GM18498 (cell line): ENCODE measurements at regions not wholly inside any gene's neighbourhood (a gene's known extent, or its start where the extent isn't known, plus 50 kb on each side); places are given as distances from the start of the nearest gene placed in this dataset.

ENCODE experiments used
- ATAC-seq: cut with Tn5 transposase; IDR thresholded peaks from one replicate; pipeline ENCODE4 v1.9.1; 2021; ENCODE audit warnings: mild to moderate bottlenecking, moderate library complexity; ENCODE audit not compliant: unreplicated experiment

- ATAC-seq: no peak
These were observed 69.0 kb upstream of the GRAMD2B start for GRCh38 chr5:126354012-126354857.

- ATAC-seq: no peak
These were observed 68.1 kb upstream of the GRAMD2B start for GRCh38 chr5:126354858-126355731.

- peak; percentile 22 for ATAC-seq
These were observed 67.3 kb upstream of the GRAMD2B start for GRCh38 chr5:126355940-126356339.

GRCh38 chr5:126357585-126358342 lies 65.4 kb upstream of the GRAMD2B start:
- ATAC-seq: no peak

- peak; percentile 85 for ATAC-seq
These were observed 64.7 kb upstream of the GRAMD2B start for GRCh38 chr5:126358525-126358924.

GRCh38 chr5:126359884-126360283 lies 63.3 kb upstream of the GRAMD2B start:
- ATAC-seq: peak; percentile 47

- ATAC-seq: no peak
These were observed 62.7 kb upstream of the GRAMD2B start for GRCh38 chr5:126360467-126360866.

GRCh38 chr5:126363658-126364057 lies 59.6 kb upstream of the GRAMD2B start:
- no peak for ATAC-seq

- no peak for ATAC-seq
These were observed 58.9 kb upstream of the GRAMD2B start for GRCh38 chr5:126364206-126364902.

- ATAC-seq: no peak
These were observed 57.6 kb upstream of the GRAMD2B start for GRCh38 chr5:126365446-126366198.

- no peak for ATAC-seq
These were observed 57.0 kb upstream of the GRAMD2B start for GRCh38 chr5:126366199-126366560.

GRCh38 chr5:126368239-126368812 lies 54.9 kb upstream of the GRAMD2B start:
- no peak for ATAC-seq

- no peak for ATAC-seq
These were observed 54.1 kb upstream of the GRAMD2B start for GRCh38 chr5:126369083-126369482.

- no peak for ATAC-seq
These were observed 53.0 kb upstream of the GRAMD2B start for GRCh38 chr5:126369995-126370731.

- ATAC-seq: no peak
These were observed 52.2 kb upstream of the GRAMD2B start for GRCh38 chr5:126370796-126371718.

GRCh38 chr5:126373375-126374108 lies 49.7 kb upstream of the GRAMD2B start:
- ATAC-seq: peak; percentile 49
